Endothelial cell of umbilical vein (primary cell): ENCODE measurements at regions not wholly inside any gene's neighbourhood (a gene's known extent, or its start where the extent isn't known, plus 50 kb on each side); places are given as distances from the start of the nearest gene placed in this dataset.

ENCODE experiments used
- BruUV-seq: library from RNA; stranded (reverse); fragments of 400-500 nt; replicated peaks from 2 replicates; lab custom pipeline; 2021; lab: Mats Ljungman, UMichigan
- CTCF ChIA-PET: fragments of 300-600, 350-600 bp; sonication (Branson Sonifier 250); formaldehyde crosslinking; loops from one replicate; lab custom pipeline; 2021; ENCODE audit warnings: antibody characterized with exemption, inconsistent platforms; lab: Charles Lee
- POLR2A ChIA-PET: fragments of 300-600, 350-600 bp; sonication (Branson Sonifier 250); formaldehyde crosslinking; loops from one replicate; lab custom pipeline; 2021; ENCODE audit warnings: antibody characterized with exemption, inconsistent platforms; lab: Charles Lee
- DNase-seq: peaks from one replicate; pipeline ENCODE4 v3.0.0-alpha.2; 2011; ENCODE audit warnings: low read depth, low spot score
- FAIRE-seq: peaks from 2 replicates; lab custom pipeline; 2011; peaks lifted over from hg19 to GRCh38; lab: Jason Lieb, UNC
- H2AFZ ChIP-seq: 2 replicates; pipeline ENCODE4 v1.6.0; 2012; ENCODE audit warnings: low read depth, low read length, control low read depth, inconsistent platforms
- H3K27ac ChIP-seq: 2 replicates; pipeline ENCODE4 v1.5.1; 2011; ENCODE audit warnings: low read depth, mild to moderate bottlenecking, control low read depth, low read length, moderate library complexity; ENCODE audit not compliant: insufficient read depth
- H3K27me3 ChIP-seq, 2 experiments: 2 replicates each; pipeline versions ENCODE4 v1.6.0 to v1.6.1; 2011; ENCODE audit warnings: low read length in 2 of 2, mixed read lengths in 1 of 2; ENCODE audit not compliant: control insufficient read depth in 2 of 2, insufficient read depth in 2 of 2
- H3K36me3 ChIP-seq, 2 experiments: 2 replicates in 1 of 2; 3 replicates in 1 of 2; pipeline ENCODE4 v1.5.1; 2011; ENCODE audit warnings: low read length in 2 of 2, mild to moderate bottlenecking in 1 of 2, moderate library complexity in 1 of 2; ENCODE audit not compliant: control insufficient read depth in 2 of 2, insufficient read depth in 2 of 2; ENCODE audit errors: extremely low read depth in 1 of 2
- H3K4me1 ChIP-seq: 3 replicates; pipeline ENCODE4 v1.5.1; 2011; ENCODE audit warnings: mild to moderate bottlenecking, low read length; ENCODE audit not compliant: control insufficient read depth, insufficient read depth; ENCODE audit errors: extremely low read depth
- H3K4me2 ChIP-seq: 2 replicates; pipeline ENCODE4 v1.6.1; 2011; ENCODE audit warnings: low read length, control low read depth, mixed read lengths; ENCODE audit not compliant: insufficient read depth
- H3K4me3 ChIP-seq, 3 experiments: fragments of 200-600 bp in 1 of 3; sonication (generic), shearing (Covaris generic) in 1 of 3; replicated peaks in 1 of 3; 2 replicates each; pipeline ENCODE4 v1.5.1; 2011 to 2016; ENCODE audit warnings: control low read depth in 3 of 3, low read length in 3 of 3, mild to moderate bottlenecking in 2 of 3, inconsistent platforms in 1 of 3, low read depth in 1 of 3, moderate library complexity in 1 of 3; ENCODE audit not compliant: insufficient read depth in 1 of 3
- H3K79me2 ChIP-seq: 2 replicates; pipeline ENCODE4 v1.6.0; 2012; ENCODE audit warnings: low read length, inconsistent platforms; ENCODE audit not compliant: control insufficient read depth, insufficient read depth
- H3K9ac ChIP-seq: replicated peaks from 2 replicates; pipeline ENCODE3; 2011; ENCODE audit warnings: low read length, control low read depth; ENCODE audit not compliant: insufficient read depth; ENCODE audit errors: extremely low read depth
- H3K9me1 ChIP-seq: replicated peaks from 3 replicates; pipeline ENCODE4 v1.6.0; 2011; ENCODE audit warnings: mild to moderate bottlenecking, low read length; ENCODE audit not compliant: control insufficient read depth, insufficient read depth; ENCODE audit errors: extremely low read depth
- H3K9me3 ChIP-seq: replicated peaks from 2 replicates; pipeline ENCODE4 v1.5.1; 2012; ENCODE audit warnings: low read length, inconsistent platforms; ENCODE audit not compliant: control insufficient read depth, insufficient read depth
- H4K20me1 ChIP-seq: replicated peaks from 2 replicates; pipeline ENCODE3; 2011; ENCODE audit warnings: mild to moderate bottlenecking, low read length; ENCODE audit not compliant: control insufficient read depth, insufficient read depth; ENCODE audit errors: extremely low read depth
- CTCF ChIP-seq, 2 donors: IDR thresholded peaks; 1 replicate in 1 of 2; 2 replicates in 1 of 2; pipeline ENCODE4 v1.5.1; 2011; ENCODE audit warnings: low read length in 2 of 2, mild to moderate bottlenecking in 2 of 2, moderate library complexity in 2 of 2, control low read depth in 1 of 2, inconsistent platforms in 1 of 2, low read depth in 1 of 2; ENCODE audit not compliant: insufficient read depth in 1 of 2; ENCODE audit errors: extremely low read depth in 1 of 2
- EZH2 ChIP-seq: IDR thresholded peaks from 2 replicates; pipeline ENCODE4 v1.6.1; 2012; ENCODE audit warnings: borderline replicate concordance, low read depth, mild to moderate bottlenecking, moderate library complexity, low read length, inconsistent platforms; ENCODE audit not compliant: severe bottlenecking
- FOS ChIP-seq: IDR thresholded peaks from 2 replicates; pipeline ENCODE4 v1.6.1; 2011; ENCODE audit warnings: mild to moderate bottlenecking, low read length, moderate library complexity, borderline replicate concordance; ENCODE audit not compliant: insufficient read depth
- GATA2 ChIP-seq: IDR thresholded peaks from 2 replicates; pipeline ENCODE4 v1.7.0; 2011; ENCODE audit warnings: low read depth, mild to moderate bottlenecking, moderate library complexity, mixed read lengths, low read length; ENCODE audit not compliant: insufficient read length, insufficient read depth
- JUN ChIP-seq: IDR thresholded peaks from 2 replicates; pipeline ENCODE4 v1.6.1; 2011; ENCODE audit warnings: borderline replicate concordance, low read depth; ENCODE audit not compliant: insufficient read length, insufficient read depth
- MAX ChIP-seq: IDR thresholded peaks from 2 replicates; pipeline ENCODE4 v1.6.1; 2011; ENCODE audit not compliant: insufficient read depth, insufficient read length
- MYC ChIP-seq: IDR thresholded peaks from one replicate; pipeline ENCODE4 v1.6.1; 2011; ENCODE audit warnings: mild to moderate bottlenecking, low read depth, low read length
- POLR2A ChIP-seq: IDR thresholded peaks from 2 replicates; pipeline ENCODE4 v1.6.1; 2012; ENCODE audit warnings: low read depth, mild to moderate bottlenecking, control low read depth, low read length
- POLR2AphosphoS5 ChIP-seq: IDR thresholded peaks from 2 replicates; pipeline ENCODE4 v1.6.1; 2012; ENCODE audit warnings: low read depth, mild to moderate bottlenecking, control low read depth, low read length, moderate library complexity; ENCODE audit not compliant: insufficient read depth
- dilution Hi-C: fragments of 300-500 bp; cut with MboI; formaldehyde crosslinking; loops from one replicate; pipeline ENCODE4 v1.15.0; 2019; ENCODE audit warnings: low sequenced_read_pairs; ENCODE audit not compliant: extremely low pct_ligation_motif_present
- intact Hi-C: fragments of 100-400 bp; cut with micrococcal nuclease; formaldehyde crosslinking; loops from one replicate; pipeline ENCODE4 v1.10.0; 2022

GRCh38 chr1:98098473-98098872, 177.6 kb upstream of the DPYD start:
- intact Hi-C loops (no loop called here), dilution Hi-C loops (no loop called here)
- H3K9ac ChIP-seq: no peak overlapping the region
- no peaks in the 10 kb centered on the region for H3K9me1 ChIP-seq
- no peak overlapping the region for H3K4me2 ChIP-seq
- POLR2A ChIA-PET: interaction anchor here (1.2 kb wide), 1 partner anchor 228 kb away, joined by 3 read pairs; no protein-coding TSS in a partner anchor
- no peak overlapping the region for H2AFZ ChIP-seq
- no peak overlapping the region for H3K27ac ChIP-seq
- FAIRE-seq (no peak), DNase-seq (no peak)
- no peaks in the 10 kb centered on the region for H3K79me2 ChIP-seq
- no peaks in the 10 kb centered on the region for H4K20me1 ChIP-seq
- no peaks in the 10 kb centered on the region for H3K36me3 ChIP-seq
- H3K9me3 ChIP-seq: no peaks in the 10 kb centered on the region
- H3K27me3 ChIP-seq: no peaks in the 10 kb centered on the region
- BruUV-seq: no TSS peak
- TF ChIP-seq MAX (no peak), POLR2AphosphoS5 (no peak), POLR2A (no peak), EZH2 (no peak), GATA2 (no peak), FOS (no peak), CTCF (IDR thresholded peaks at IDR 0.05; ENCODE audit: extremely low read depth in 1 of 2, insufficient read depth in 1 of 2, low read depth in 1 of 2, low read length in 2 of 2) (no peak), JUN (no peak), MYC (no peak)
- no peak overlapping the region for H3K4me3 ChIP-seq
- H3K4me1 ChIP-seq: peaks cover 10% of the 10 kb centered on the region
- CTCF ChIA-PET: interaction anchor here (0.9 kb wide), 1 partner anchor 370 kb away, joined by 3 read pairs; no protein-coding TSS in a partner anchor
